ENCODE measurements at regions not wholly inside any gene's neighbourhood (a gene's known extent, or its start where the extent isn't known, plus 50 kb on each side); places are given as distances from the start of the nearest gene placed in this dataset.

DNA sequence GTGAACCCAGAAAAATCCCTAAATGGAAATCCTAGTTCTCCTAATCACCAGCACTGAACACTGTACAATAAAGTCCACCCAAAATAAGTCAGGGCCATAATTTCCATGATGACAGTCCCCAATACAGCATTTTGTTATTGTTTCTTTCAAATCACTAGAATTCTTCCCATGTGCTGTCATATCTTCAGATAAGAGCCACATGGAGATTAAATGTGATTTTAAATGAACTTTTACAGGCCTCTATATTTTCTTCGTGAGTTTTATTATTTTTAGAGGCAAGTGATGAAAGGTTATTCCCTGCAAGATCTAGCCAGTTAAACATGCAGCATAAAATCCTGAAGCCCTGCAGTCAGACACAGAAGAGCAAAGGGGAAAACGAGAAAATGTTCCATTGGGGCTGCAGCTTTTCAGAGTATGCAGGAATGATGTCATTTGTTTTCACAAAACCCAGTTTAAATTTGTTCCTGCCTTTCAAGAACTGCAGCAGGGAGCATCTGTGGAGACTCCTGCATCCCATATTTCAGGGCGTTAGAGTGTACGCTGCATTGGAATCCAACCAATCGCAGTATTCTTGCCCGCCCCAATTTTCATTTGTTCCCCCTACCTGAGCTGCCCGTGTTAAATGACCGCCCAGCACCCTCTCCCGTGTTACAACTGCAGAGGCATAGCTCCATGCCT lies 167.2 kb upstream of the KLF12 start:
- TF ChIP-seq, protein P1, sequence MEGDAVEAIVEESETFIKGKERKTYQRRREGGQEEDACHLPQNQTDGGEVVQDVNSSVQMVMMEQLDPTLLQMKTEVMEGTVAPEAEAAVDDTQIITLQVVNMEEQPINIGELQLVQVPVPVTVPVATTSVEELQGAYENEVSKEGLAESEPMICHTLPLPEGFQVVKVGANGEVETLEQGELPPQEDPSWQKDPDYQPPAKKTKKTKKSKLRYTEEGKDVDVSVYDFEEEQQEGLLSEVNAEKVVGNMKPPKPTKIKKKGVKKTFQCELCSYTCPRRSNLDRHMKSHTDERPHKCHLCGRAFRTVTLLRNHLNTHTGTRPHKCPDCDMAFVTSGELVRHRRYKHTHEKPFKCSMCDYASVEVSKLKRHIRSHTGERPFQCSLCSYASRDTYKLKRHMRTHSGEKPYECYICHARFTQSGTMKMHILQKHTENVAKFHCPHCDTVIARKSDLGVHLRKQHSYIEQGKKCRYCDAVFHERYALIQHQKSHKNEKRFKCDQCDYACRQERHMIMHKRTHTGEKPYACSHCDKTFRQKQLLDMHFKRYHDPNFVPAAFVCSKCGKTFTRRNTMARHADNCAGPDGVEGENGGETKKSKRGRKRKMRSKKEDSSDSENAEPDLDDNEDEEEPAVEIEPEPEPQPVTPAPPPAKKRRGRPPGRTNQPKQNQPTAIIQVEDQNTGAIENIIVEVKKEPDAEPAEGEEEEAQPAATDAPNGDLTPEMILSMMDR (IDR thresholded peaks at IDR 0.05; ENCODE audit: extremely low read depth, missing control alignments) = no peak
- DNase-seq (ENCODE audit: low spot score) = no peak

DNA sequence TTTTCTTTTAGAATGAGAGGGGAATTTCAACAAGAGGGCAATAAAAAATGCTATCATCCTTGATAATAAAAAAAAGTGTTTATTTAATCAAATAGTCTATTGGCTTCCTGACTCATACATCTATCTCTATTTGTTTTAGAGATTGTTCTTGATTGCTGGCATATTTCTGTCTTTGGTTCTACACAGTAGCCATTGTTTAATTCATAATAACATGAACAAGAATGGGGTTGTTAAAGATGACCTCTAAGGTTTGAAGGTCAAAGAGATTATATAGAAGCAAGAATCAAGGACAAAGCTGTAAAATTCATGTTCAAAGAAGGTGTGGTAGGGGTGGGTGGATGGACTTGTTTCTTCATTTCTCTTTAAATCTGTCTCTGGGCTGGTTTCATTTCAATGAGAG lies 166.0 kb upstream of the KLF12 start:
- TF ChIP-seq, protein P1 (IDR thresholded peaks at IDR 0.05; ENCODE audit: extremely low read depth, missing control alignments) = no peak
- no peak for DNase-seq (ENCODE audit: low spot score)

- no peak for DNase-seq (ENCODE audit: low spot score)
- TF ChIP-seq, protein P1 (IDR thresholded peaks at IDR 0.05; ENCODE audit: extremely low read depth, missing control alignments) = no peak
Observed at GRCh38 chr13:74299721-74300120, 165.5 kb upstream of the KLF12 start.

- TF ChIP-seq, protein P1 (IDR thresholded peaks at IDR 0.05; ENCODE audit: extremely low read depth, missing control alignments) = no peak
- DNase-seq (ENCODE audit: low spot score) = no peak
Observed at GRCh38 chr13:74298923-74299322, 164.7 kb upstream of the KLF12 start.

DNA sequence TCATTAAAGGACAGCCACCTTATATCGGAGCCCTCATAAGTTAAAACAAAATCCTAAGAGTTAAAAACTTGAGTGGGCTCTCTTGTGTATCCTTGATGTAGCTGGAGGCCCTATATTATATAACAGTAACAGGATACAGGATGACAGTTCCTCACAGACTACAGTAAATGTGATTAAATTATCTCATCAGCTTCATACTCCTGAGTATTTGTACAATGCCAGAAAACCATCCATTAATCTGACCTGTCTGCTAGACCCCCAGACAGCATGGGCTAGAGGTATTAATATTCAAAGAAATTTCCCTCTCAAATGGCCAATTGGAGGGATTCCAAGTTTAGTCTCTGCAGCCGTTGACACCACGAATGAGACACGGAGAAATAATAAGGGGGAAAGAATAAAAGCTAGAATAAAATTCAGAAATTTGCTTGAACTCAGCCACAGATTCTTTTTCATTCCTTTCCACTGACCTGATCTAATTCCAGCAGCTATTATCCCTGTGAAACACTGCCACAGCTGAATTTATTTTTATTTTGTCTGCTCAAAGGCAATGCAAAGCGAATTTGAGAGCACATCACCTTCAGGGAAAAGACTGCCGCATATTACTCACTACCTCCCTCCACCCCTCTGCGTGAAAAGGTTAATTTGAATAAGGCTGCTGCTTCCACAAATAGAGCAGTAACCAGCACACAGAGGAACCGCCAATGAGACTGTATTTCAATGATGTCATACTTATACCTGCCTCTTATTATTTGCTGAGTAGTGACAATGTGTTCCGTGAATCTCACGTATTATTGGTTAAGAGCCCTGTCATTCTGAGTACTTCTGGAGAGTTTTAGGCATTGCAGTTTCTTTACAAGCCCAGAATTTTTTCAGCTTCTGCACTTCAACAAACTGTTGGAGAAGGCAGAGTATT lies 155.9 kb upstream of the KLF12 start:
- peak; percentile 34 for DNase-seq (ENCODE audit: low spot score)

GRCh38 chr13:74289107-74289506 lies 154.9 kb upstream of the KLF12 start:
- TF ChIP-seq, protein P1 (IDR thresholded peaks at IDR 0.05; ENCODE audit: extremely low read depth, missing control alignments) = no peak
- DNase-seq (ENCODE audit: low spot score) = no peak

More for the DNA sequence above, 155.9 kb upstream of the KLF12 start:
- TF ChIP-seq, protein P1 (IDR thresholded peaks at IDR 0.05; ENCODE audit: extremely low read depth, missing control alignments) = no peak

- TF ChIP-seq, protein P1 (IDR thresholded peaks at IDR 0.05; ENCODE audit: extremely low read depth, missing control alignments) = no peak
- DNase-seq (ENCODE audit: low spot score) = peak; percentile 4
Observed at GRCh38 chr13:74288361-74288911, 154.2 kb upstream of the KLF12 start.
